H9 (cell line): ENCODE measurements at regions not wholly inside any gene's neighbourhood (a gene's known extent, or its start where the extent isn't known, plus 50 kb on each side); places are given as distances from the start of the nearest gene placed in this dataset.

ENCODE experiments used
- DNase-seq: peaks from one replicate; pipeline ENCODE4 v3.0.0-alpha.2; 2017
- H2AFZ ChIP-seq: one replicate; pipeline ENCODE4 v1.6.1; 2013; ENCODE audit warnings: mild to moderate bottlenecking, low read length, control low read depth, moderate library complexity
- H2AK5ac ChIP-seq: 2 replicates; pipeline ENCODE4 v1.6.1; 2013; ENCODE audit warnings: low read length, control low read depth, mixed read lengths; ENCODE audit not compliant: insufficient read length
- H2BK120ac ChIP-seq: one replicate; pipeline ENCODE4 v1.6.1; 2013; ENCODE audit warnings: low read depth, mild to moderate bottlenecking, low read length, control low read depth, inconsistent platforms; ENCODE audit not compliant: poor library complexity, severe bottlenecking
- H2BK12ac ChIP-seq: 2 replicates; pipeline ENCODE4 v1.6.1; 2013; ENCODE audit warnings: low read length, control low read depth, mixed read lengths, low read depth; ENCODE audit not compliant: insufficient read length
- H2BK15ac ChIP-seq: 2 replicates; pipeline ENCODE4 v1.6.1; 2013; ENCODE audit warnings: low read depth, low read length, control low read depth
- H2BK20ac ChIP-seq: one replicate; pipeline ENCODE4 v1.6.1; 2013; ENCODE audit warnings: low read depth, mild to moderate bottlenecking, low read length, control low read depth, inconsistent platforms; ENCODE audit not compliant: poor library complexity, severe bottlenecking
- H2BK5ac ChIP-seq: 2 replicates; pipeline ENCODE4 v1.6.1; 2013; ENCODE audit warnings: low read length, control low read depth, mixed read lengths; ENCODE audit not compliant: insufficient read length
- H3K14ac ChIP-seq: 2 replicates; pipeline ENCODE4 v1.6.1; 2013; ENCODE audit warnings: low read length, control low read depth; ENCODE audit not compliant: insufficient read depth
- H3K18ac ChIP-seq: 2 replicates; pipeline ENCODE4 v1.6.1; 2013; ENCODE audit warnings: low read depth, mild to moderate bottlenecking, mixed read lengths, low read length, control low read depth; ENCODE audit not compliant: insufficient read length
- H3K23ac ChIP-seq: 2 replicates; pipeline ENCODE4 v1.6.1; 2013; ENCODE audit warnings: low read length, control low read depth, mixed read lengths, low read depth; ENCODE audit not compliant: insufficient read length
- H3K23me2 ChIP-seq: 2 replicates; pipeline ENCODE4 v1.6.1; 2013; ENCODE audit warnings: low read depth, mild to moderate bottlenecking, mixed read lengths, low read length, control low read depth; ENCODE audit not compliant: insufficient read length, poor library complexity, severe bottlenecking
- H3K27ac ChIP-seq: 2 replicates; pipeline ENCODE4 v1.5.1; 2013; ENCODE audit warnings: low read length, control low read depth, mixed read lengths, low read depth; ENCODE audit not compliant: insufficient read length
- H3K27me3 ChIP-seq: 2 replicates; pipeline ENCODE4 v1.6.1; 2013; ENCODE audit warnings: low read length, control low read depth, inconsistent platforms; ENCODE audit not compliant: insufficient read depth
- H3K4ac ChIP-seq: 2 replicates; pipeline ENCODE4 v1.6.1; 2013; ENCODE audit warnings: low read depth, mild to moderate bottlenecking, control low read depth, inconsistent platforms, low read length, moderate library complexity
- H3K4me1 ChIP-seq: 2 replicates; pipeline ENCODE4 v1.6.1; 2013; ENCODE audit warnings: low read length, control low read depth, inconsistent platforms; ENCODE audit not compliant: insufficient read depth
- H3K4me2 ChIP-seq: 2 replicates; pipeline ENCODE4 v1.6.1; 2013; ENCODE audit warnings: low read length, control low read depth, mixed read lengths; ENCODE audit not compliant: insufficient read length, insufficient read depth
- H3K56ac ChIP-seq: 2 replicates; pipeline ENCODE4 v1.6.1; 2013; ENCODE audit warnings: low read depth, mild to moderate bottlenecking, mixed read lengths, low read length, control low read depth; ENCODE audit not compliant: insufficient read length
- H3K79me1 ChIP-seq: 2 replicates; pipeline ENCODE4 v1.6.1; 2013; ENCODE audit warnings: low read depth, mild to moderate bottlenecking, moderate library complexity, low read length, control low read depth, inconsistent platforms; ENCODE audit not compliant: insufficient read depth, poor library complexity, severe bottlenecking
- H3K79me2 ChIP-seq: 2 replicates; pipeline ENCODE4 v1.6.1; 2013; ENCODE audit warnings: low read length, control low read depth, inconsistent platforms; ENCODE audit not compliant: insufficient read depth
- H3K9ac ChIP-seq: 2 replicates; pipeline ENCODE4 v1.6.1; 2013; ENCODE audit warnings: low read length, control low read depth, mixed read lengths; ENCODE audit not compliant: insufficient read length; ENCODE audit errors: extremely low read depth
- H3K9me3 ChIP-seq: one replicate; pipeline ENCODE4 v1.6.1; 2013; ENCODE audit warnings: low read depth, low read length, inconsistent platforms; ENCODE audit not compliant: control insufficient read depth
- H3T11ph ChIP-seq: one replicate; pipeline ENCODE4 v1.6.1; 2013; ENCODE audit warnings: mild to moderate bottlenecking, low read length, control low read depth, inconsistent platforms
- H4K20me1 ChIP-seq: one replicate; pipeline ENCODE4 v1.6.1; 2013; ENCODE audit not compliant: control insufficient read depth, insufficient read length, insufficient read depth
- H4K5ac ChIP-seq: 2 replicates; pipeline ENCODE4 v1.6.1; 2013; ENCODE audit warnings: low read depth, mild to moderate bottlenecking, mixed read lengths, low read length, control low read depth; ENCODE audit not compliant: insufficient read length
- H4K8ac ChIP-seq: replicated peaks from 2 replicates; pipeline ENCODE4 v1.6.1; 2013; ENCODE audit warnings: low read length, control low read depth, mixed read lengths, low read depth; ENCODE audit not compliant: insufficient read length
- H4K91ac ChIP-seq: 2 replicates; pipeline ENCODE4 v1.6.1; 2013; ENCODE audit warnings: low read depth, mild to moderate bottlenecking, moderate library complexity, mixed read lengths, low read length, control low read depth; ENCODE audit not compliant: insufficient read length
- H3K27ac Mint-ChIP-seq, 3 experiments: 2 replicates in 2 of 3; 3 replicates in 1 of 3; pipeline ENCODE4 v1.8.0; 2020 to 2021; ENCODE audit warnings: mixed read lengths in 3 of 3, mild to moderate bottlenecking in 1 of 3, moderate library complexity in 1 of 3
- H3K27me3 Mint-ChIP-seq: 2 replicates; pipeline ENCODE4 v1.8.0; 2021; ENCODE audit warnings: low read depth, mild to moderate bottlenecking, moderate library complexity, mixed read lengths
- H3K36me3 Mint-ChIP-seq, 3 experiments: 2 replicates in 2 of 3; 3 replicates in 1 of 3; pipeline ENCODE4 v1.8.0; 2020 to 2021; ENCODE audit warnings: low read depth in 3 of 3, mixed read lengths in 3 of 3; ENCODE audit not compliant: insufficient read depth in 1 of 3
- H3K4me1 Mint-ChIP-seq, 2 experiments: 2 replicates each; pipeline ENCODE4 v1.8.0; 2020; ENCODE audit warnings: mixed read lengths in 2 of 2
- H3K4me3 Mint-ChIP-seq, 2 experiments: 2 replicates in 1 of 2; 3 replicates in 1 of 2; pipeline ENCODE4 v1.8.0; 2020 to 2021; ENCODE audit warnings: mild to moderate bottlenecking in 2 of 2, mixed read lengths in 2 of 2, moderate library complexity in 1 of 2
- H3K9me3 Mint-ChIP-seq, 2 experiments: 2 replicates in 1 of 2; 3 replicates in 1 of 2; pipeline ENCODE4 v1.8.0; 2020; ENCODE audit warnings: mild to moderate bottlenecking in 2 of 2, mixed read lengths in 2 of 2, moderate library complexity in 1 of 2
- CTCF ChIP-seq: fragments of 200-600 bp; sonication (generic); conservative IDR thresholded peaks from 3 replicates; pipeline ENCODE4 v1.8.0; 2021; ENCODE audit warnings: antibody characterized with exemption, mild to moderate bottlenecking
- WGBS: extraction: QIAGEN DNeasy Blood & Tissue Kit; methylation state at CpG from one replicate; pipeline ENCODE4 v1.1.7; 2013; ENCODE audit warnings: missing lambda C conversion rate, low lambda C conversion rate, mixed read lengths; ENCODE audit not compliant: insufficient read length; ENCODE audit errors: extremely low coverage; 5-methylcytosine and 5-hydroxymethylcytosine counted together

GRCh38 chr11:115921986-115922385, 417.8 kb upstream of the CADM1 start:
- Histone ChIP-seq H3K56ac (no peak overlapping the region), H3K4me1 (no peaks in the 10 kb centered on the region), H3K4me2 (no peak overlapping the region), H3K9me3 (no peaks in the 10 kb centered on the region), H2BK12ac (no peak overlapping the region), H2BK15ac (no peak overlapping the region), H4K8ac (no peak overlapping the region), H3K23ac (no peak overlapping the region), H3K23me2 (no peaks in the 10 kb centered on the region), H3K14ac (no peak overlapping the region), H3K4ac (no peak overlapping the region), H3K27ac (no peak overlapping the region), H3T11ph (no peak overlapping the region), H3K9ac (no peak overlapping the region), H3K27me3 (no peaks in the 10 kb centered on the region), H4K5ac (no peak overlapping the region), H2BK5ac (no peak overlapping the region), H3K79me2 (no peaks in the 10 kb centered on the region), H2AK5ac (no peak overlapping the region), H2BK20ac (no peak overlapping the region), H3K18ac (no peak overlapping the region), H3K79me1 (no peaks in the 10 kb centered on the region), H4K20me1 (no peaks in the 10 kb centered on the region), H2AFZ (no peak overlapping the region), H2BK120ac (no peak overlapping the region), H4K91ac (no peak overlapping the region)
- WGBS, result no CpG with 5 or more reads among the region's 2 CpGs
- Mint-ChIP-seq H3K4me1 (peaks cover 0 to 14% of the 10 kb centered on the region in 2 experiments; a peak in 2 of 4 replicates), H3K36me3 (no peaks in the 10 kb centered on the region; a peak in 1 of 7 replicates), H3K9me3 (no peaks in the 10 kb centered on the region; a peak in 1 of 5 replicates), H3K27ac (no peak overlapping the region), H3K27me3 (peaks cover 53% of the 10 kb centered on the region), H3K4me3 (no peak overlapping the region)
- TF ChIP-seq CTCF, result no peak
- DNase-seq, result no peak
